Esophagus squamous epithelium (tissue), 5 donors: ENCODE measurements at regions not wholly inside any gene's neighbourhood (a gene's known extent, or its start where the extent isn't known, plus 50 kb on each side); places are given as distances from the start of the nearest gene placed in this dataset.

Experiments used
- DNase-seq: peaks from one replicate; lab custom pipeline; 2025; lab: John Stamatoyannopoulos, UW
- H3K27ac ChIP-seq, 4 donors: fragments of 200-600 bp; sonication (generic); one replicate each; pipeline ENCODE4 v1.5.1; 2016 to 2019; ENCODE audit warnings: mild to moderate bottlenecking in 1 of 4
- H3K27me3 ChIP-seq, 4 donors: fragments of 200-600 bp; sonication (generic); 1 replicate in 3 of 4; 2 replicates in 1 of 4; pipeline versions ENCODE4 v1.5.1 to v1.6.0; 2017 to 2021; ENCODE audit warnings: antibody characterized with exemption in 1 of 4
- H3K36me3 ChIP-seq, 3 donors: fragments of 200-600 bp; sonication (generic); one replicate each; pipeline ENCODE4 v1.5.1; 2016 to 2019
- H3K4me1 ChIP-seq, 3 donors: fragments of 200-600 bp; sonication (generic); one replicate each; pipeline ENCODE4 v1.5.1; 2017 to 2019
- H3K4me3 ChIP-seq, 4 donors: fragments of 200-600 bp; sonication (generic); 1 replicate in 3 of 4; 2 replicates in 1 of 4; pipeline ENCODE4 v1.5.1; 2016 to 2019; ENCODE audit warnings: mild to moderate bottlenecking in 2 of 4, moderate library complexity in 1 of 4
- H3K9me3 ChIP-seq, 3 donors: fragments of 200-600 bp; sonication (generic); one replicate each; pipeline ENCODE4 v1.5.1; 2016 to 2019
- POLR2A ChIP-seq, 4 donors: fragments of 450-650 bp; IDR thresholded peaks; one replicate each; pipeline ENCODE4 v1.6.1; 2017; ENCODE audit warnings: antibody characterized with exemption in 4 of 4, mild to moderate bottlenecking in 4 of 4, moderate library complexity in 3 of 4
- WGBS, 2 donors: methylation state at CpG; one replicate each; pipeline ENCODE4 v1.1.5; 2018; 5-methylcytosine and 5-hydroxymethylcytosine counted together
- intact Hi-C: fragments of 100-400 bp; cut with DNase I; formaldehyde crosslinking; loops from one replicate; pipeline ENCODE4 v1.15.0; 2022
- TF ChIP-seq, protein P1 (sequence below), 6 experiments: fragments of 450-650 bp in 4 of 6; fragments of 200-600 bp in 2 of 6; sonication (generic) in 2 of 6; IDR thresholded peaks; one replicate each; pipeline ENCODE4 v1.5.1; 2016 to 2019; ENCODE audit warnings: antibody characterized with exemption in 6 of 6, mild to moderate bottlenecking in 4 of 6, moderate library complexity in 4 of 6
- donor health status: DM: yes; HTN: yes; CAD: no.

GRCh38 chr4:127224556-127224955, 408.2 kb upstream of the INTU start:
- Histone ChIP-seq H3K36me3 (no peaks in the 10 kb centered on the region), H3K27ac (no peak overlapping the region), H3K4me1 (no peaks in the 10 kb centered on the region), H3K27me3 (no peaks in the 10 kb centered on the region), H3K9me3 (no peaks in the 10 kb centered on the region), H3K4me3 (no peak overlapping the region)
- 81 to 100% methylated on average over 1 to 4 of the region's 5 CpGs for WGBS, 2 donors
- intact Hi-C loops = no loop called here
- DNase-seq = no peak
- TF ChIP-seq POLR2A (IDR thresholded peaks at IDR 0.05) = no peak
- TF ChIP-seq, protein P1, sequence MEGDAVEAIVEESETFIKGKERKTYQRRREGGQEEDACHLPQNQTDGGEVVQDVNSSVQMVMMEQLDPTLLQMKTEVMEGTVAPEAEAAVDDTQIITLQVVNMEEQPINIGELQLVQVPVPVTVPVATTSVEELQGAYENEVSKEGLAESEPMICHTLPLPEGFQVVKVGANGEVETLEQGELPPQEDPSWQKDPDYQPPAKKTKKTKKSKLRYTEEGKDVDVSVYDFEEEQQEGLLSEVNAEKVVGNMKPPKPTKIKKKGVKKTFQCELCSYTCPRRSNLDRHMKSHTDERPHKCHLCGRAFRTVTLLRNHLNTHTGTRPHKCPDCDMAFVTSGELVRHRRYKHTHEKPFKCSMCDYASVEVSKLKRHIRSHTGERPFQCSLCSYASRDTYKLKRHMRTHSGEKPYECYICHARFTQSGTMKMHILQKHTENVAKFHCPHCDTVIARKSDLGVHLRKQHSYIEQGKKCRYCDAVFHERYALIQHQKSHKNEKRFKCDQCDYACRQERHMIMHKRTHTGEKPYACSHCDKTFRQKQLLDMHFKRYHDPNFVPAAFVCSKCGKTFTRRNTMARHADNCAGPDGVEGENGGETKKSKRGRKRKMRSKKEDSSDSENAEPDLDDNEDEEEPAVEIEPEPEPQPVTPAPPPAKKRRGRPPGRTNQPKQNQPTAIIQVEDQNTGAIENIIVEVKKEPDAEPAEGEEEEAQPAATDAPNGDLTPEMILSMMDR (IDR thresholded peaks at IDR 0.05) = no peak

- intact Hi-C loops = no loop called here
- Histone ChIP-seq H3K27me3 (no peaks in the 10 kb centered on the region), H3K4me1 (no peaks in the 10 kb centered on the region), H3K4me3 (no peak overlapping the region), H3K36me3 (no peaks in the 10 kb centered on the region), H3K9me3 (no peaks in the 10 kb centered on the region), H3K27ac (no peak overlapping the region)
- WGBS, 2 donors = 64 to 81% methylated on average over 3 of the region's 3 CpGs
- TF ChIP-seq POLR2A (IDR thresholded peaks at IDR 0.05) = no peak
- TF ChIP-seq, protein P1 (IDR thresholded peaks at IDR 0.05) = no peak
- DNase-seq = no peak
These were observed 402.7 kb upstream of the INTU start for GRCh38 chr4:127229855-127230608.

- 30 to 42% methylated on average over 2 of the region's 2 CpGs for WGBS, 2 donors
- intact Hi-C loops = no loop called here
- no peak overlapping the region for H3K27ac ChIP-seq
- no peaks in the 10 kb centered on the region for H3K27me3 ChIP-seq
- no peak for DNase-seq
- no peak overlapping the region for H3K4me3 ChIP-seq
- no peaks in the 10 kb centered on the region for H3K36me3 ChIP-seq
- no peak for TF ChIP-seq POLR2A (IDR thresholded peaks at IDR 0.05)
- TF ChIP-seq, protein P1 (IDR thresholded peaks at IDR 0.05) = no peak
- no peaks in the 10 kb centered on the region for H3K4me1 ChIP-seq
- no peaks in the 10 kb centered on the region for H3K9me3 ChIP-seq
These were observed 395.9 kb upstream of the INTU start for GRCh38 chr4:127236889-127237288.

DNA sequence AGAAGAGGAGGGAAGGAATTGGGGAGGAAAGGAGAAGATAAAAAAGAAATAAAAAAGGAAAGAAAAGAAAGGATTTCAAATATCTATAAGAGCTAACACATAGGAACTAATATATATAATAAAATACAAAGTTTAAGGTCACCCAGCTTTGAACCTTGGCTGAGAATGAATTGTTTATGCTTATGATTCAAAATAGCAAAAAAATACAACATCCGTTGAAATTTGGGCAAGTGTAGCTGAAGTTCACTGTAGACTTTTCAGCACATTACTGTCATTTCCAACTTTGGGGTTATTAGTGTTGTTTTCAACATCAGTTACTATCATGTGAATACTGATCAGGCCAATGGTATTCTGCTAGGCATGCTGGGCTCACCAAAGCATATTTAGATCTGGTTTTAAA, 395.2 kb upstream of the INTU start:
- intact Hi-C loops = no loop called here
- WGBS, 2 donors = 74 to 84% methylated on average over 1 of the region's 1 CpG
- TF ChIP-seq, protein P1 (IDR thresholded peaks at IDR 0.05) = no peak
- no peak for TF ChIP-seq POLR2A (IDR thresholded peaks at IDR 0.05)
- Histone ChIP-seq H3K27ac (no peak overlapping the region), H3K4me3 (no peak overlapping the region), H3K36me3 (no peaks in the 10 kb centered on the region), H3K9me3 (no peaks in the 10 kb centered on the region), H3K27me3 (no peaks in the 10 kb centered on the region), H3K4me1 (no peaks in the 10 kb centered on the region)
- DNase-seq = no peak

DNA sequence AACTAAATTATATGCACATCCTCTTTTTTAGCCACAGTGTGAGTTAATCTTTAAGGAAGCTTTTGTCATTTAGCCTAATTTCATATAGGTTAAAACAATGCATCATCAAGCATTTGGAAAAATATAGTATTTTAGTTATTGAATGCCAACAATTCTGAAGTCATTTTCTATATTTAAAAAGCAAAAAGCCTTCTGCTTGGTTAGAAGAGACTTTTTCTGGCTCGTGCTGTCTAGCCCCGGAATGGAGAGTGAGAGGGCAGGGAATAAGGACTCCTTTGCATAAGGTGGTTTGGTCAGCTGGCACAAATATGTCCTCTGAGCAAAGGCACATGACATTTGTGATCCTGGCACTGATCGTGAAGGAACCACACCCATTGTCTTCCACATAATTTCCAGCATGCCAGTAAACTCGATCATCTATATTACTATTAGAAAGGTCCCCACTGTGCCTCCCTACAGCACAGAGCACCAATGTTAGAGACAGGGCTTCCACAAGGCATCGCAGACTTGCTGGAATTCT, 393.7 kb upstream of the INTU start:
- H3K36me3 ChIP-seq = no peaks in the 10 kb centered on the region
- 55 to 62% methylated on average over 5 of the region's 5 CpGs for WGBS, 2 donors
- no peaks in the 10 kb centered on the region for H3K9me3 ChIP-seq
- H3K4me1 ChIP-seq = no peaks in the 10 kb centered on the region
- DNase-seq = no peak
- no peak overlapping the region for H3K4me3 ChIP-seq
- intact Hi-C loops = no loop called here
- H3K27me3 ChIP-seq = no peaks in the 10 kb centered on the region
- TF ChIP-seq POLR2A (IDR thresholded peaks at IDR 0.05) = no peak
- TF ChIP-seq, protein P1 (IDR thresholded peaks at IDR 0.05) = no peak
- no peak overlapping the region for H3K27ac ChIP-seq
